ENCODE measurements at regions not wholly inside any gene's neighbourhood (a gene's known extent, or its start where the extent isn't known, plus 50 kb on each side); places are given as distances from the start of the nearest gene placed in this dataset.

DNA sequence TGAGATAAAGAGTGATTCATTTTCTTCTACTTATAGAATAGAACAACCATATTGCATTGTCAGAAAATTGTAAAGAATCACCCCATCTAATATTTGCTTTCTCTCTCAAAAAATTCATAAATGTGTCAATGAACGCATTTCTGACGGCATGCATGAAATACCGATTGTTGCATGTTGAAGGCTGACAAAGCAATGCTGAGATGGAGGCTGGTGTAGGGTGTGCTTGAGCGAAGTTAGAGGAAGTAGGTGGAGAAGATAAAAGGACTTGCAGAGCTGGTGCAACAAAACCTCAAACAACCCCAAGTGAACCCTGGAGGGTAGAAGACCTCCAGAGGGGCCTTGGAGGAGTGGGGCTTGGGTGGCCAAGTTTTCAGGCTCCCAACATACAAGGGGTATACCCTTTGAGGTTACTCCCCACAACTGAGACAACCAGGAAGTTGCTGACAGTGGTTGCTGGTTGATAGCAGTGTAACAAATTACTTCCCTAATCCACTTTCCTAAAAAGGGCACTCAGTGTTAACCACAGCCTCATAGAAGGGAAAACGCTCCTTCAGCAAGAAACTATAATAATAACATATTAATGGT is 452.7 kb downstream of the NLGN4X start:
- intact Hi-C loops (cut with micrococcal nuclease) = no loop called here
- Histone ChIP-seq H3F3A (ENCODE audit: low read length, unreplicated experiment) (no peaks in the 10 kb centered on the region), H3K4me1 (ENCODE audit: insufficient read depth, low read length) (no peaks in the 10 kb centered on the region), H3K4me2 (ENCODE audit: low read length) (no peak overlapping the region), H3K79me2 (ENCODE audit: low read length) (no peaks in the 10 kb centered on the region), H3K36me3 (ENCODE audit: low read depth, low read length) (no peaks in the 10 kb centered on the region), H3K27me3 (ENCODE audit: low read length) (no peaks in the 10 kb centered on the region), H3K9me2 (replicated peaks; ENCODE audit: low read length) (no peaks in the 10 kb centered on the region), H3K9ac (ENCODE audit: low read length) (no peak overlapping the region), H4K20me1 (ENCODE audit: low read length) (no peaks in the 10 kb centered on the region), H3K27ac (ENCODE audit: low read length) (no peak overlapping the region), H2AFZ (ENCODE audit: low read length) (no peak overlapping the region), H3K9me3 (ENCODE audit: low read length) (no peaks in the 10 kb centered on the region), H3K4me3 (ENCODE audit: low read length) (no peak overlapping the region)
- CTCF ChIA-PET = no interaction called here
- TF ChIP-seq, protein P1, sequence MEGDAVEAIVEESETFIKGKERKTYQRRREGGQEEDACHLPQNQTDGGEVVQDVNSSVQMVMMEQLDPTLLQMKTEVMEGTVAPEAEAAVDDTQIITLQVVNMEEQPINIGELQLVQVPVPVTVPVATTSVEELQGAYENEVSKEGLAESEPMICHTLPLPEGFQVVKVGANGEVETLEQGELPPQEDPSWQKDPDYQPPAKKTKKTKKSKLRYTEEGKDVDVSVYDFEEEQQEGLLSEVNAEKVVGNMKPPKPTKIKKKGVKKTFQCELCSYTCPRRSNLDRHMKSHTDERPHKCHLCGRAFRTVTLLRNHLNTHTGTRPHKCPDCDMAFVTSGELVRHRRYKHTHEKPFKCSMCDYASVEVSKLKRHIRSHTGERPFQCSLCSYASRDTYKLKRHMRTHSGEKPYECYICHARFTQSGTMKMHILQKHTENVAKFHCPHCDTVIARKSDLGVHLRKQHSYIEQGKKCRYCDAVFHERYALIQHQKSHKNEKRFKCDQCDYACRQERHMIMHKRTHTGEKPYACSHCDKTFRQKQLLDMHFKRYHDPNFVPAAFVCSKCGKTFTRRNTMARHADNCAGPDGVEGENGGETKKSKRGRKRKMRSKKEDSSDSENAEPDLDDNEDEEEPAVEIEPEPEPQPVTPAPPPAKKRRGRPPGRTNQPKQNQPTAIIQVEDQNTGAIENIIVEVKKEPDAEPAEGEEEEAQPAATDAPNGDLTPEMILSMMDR (conservative IDR thresholded peaks at IDR 0.05; ENCODE audit: low read depth, low read length) = no peak
- TF ChIP-seq EZH2 (IDR thresholded peaks at IDR 0.05; ENCODE audit: low read length, unreplicated experiment) = no peak
- TF ChIP-seq EZH2phosphoT487 (IDR thresholded peaks at IDR 0.05; ENCODE audit: borderline replicate concordance, low read length) = no peak
- DNase-seq (no peak), ATAC-seq (no peak)
- POLR2A ChIA-PET (ENCODE audit: unreplicated experiment) = no interaction called here
- BruUV-seq (replicated peaks) = no TSS peak

DNA sequence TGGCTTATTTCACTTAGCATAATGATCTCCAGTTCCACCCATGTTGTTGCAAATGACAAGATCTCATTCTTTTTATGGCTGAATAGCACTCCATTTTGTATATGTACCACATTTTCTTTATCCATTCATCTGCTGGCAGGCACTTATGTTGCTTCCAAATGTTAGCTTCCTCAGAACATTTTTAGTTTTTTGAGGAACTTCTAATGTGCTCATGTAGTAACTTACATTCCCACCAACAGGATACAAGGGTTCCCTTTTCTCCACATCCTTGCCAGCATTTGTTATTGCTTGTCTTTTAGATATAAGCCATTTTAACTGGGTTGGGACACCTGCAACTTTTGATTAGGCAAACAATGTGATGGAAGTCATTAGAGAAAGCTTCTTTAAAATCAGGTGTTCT is 454.2 kb downstream of the NLGN4X start:
- Histone ChIP-seq H3K36me3 (ENCODE audit: low read depth, low read length) (no peaks in the 10 kb centered on the region), H3K9ac (ENCODE audit: low read length) (no peak overlapping the region), H3K27ac (ENCODE audit: low read length) (no peak overlapping the region), H3K9me2 (replicated peaks; ENCODE audit: low read length) (no peaks in the 10 kb centered on the region), H3K4me2 (ENCODE audit: low read length) (no peak overlapping the region), H3K4me3 (ENCODE audit: low read length) (no peak overlapping the region), H3K9me3 (ENCODE audit: low read length) (no peaks in the 10 kb centered on the region), H3K27me3 (ENCODE audit: low read length) (no peaks in the 10 kb centered on the region), H3K79me2 (ENCODE audit: low read length) (no peaks in the 10 kb centered on the region), H4K20me1 (ENCODE audit: low read length) (no peaks in the 10 kb centered on the region), H2AFZ (ENCODE audit: low read length) (no peak overlapping the region), H3F3A (ENCODE audit: low read length, unreplicated experiment) (no peaks in the 10 kb centered on the region), H3K4me1 (ENCODE audit: insufficient read depth, low read length) (no peaks in the 10 kb centered on the region)
- ChIA-PET CTCF (no interaction called here), POLR2A (ENCODE audit: unreplicated experiment) (no interaction called here)
- TF ChIP-seq EZH2 (IDR thresholded peaks at IDR 0.05; ENCODE audit: low read length, unreplicated experiment) (no peak), EZH2phosphoT487 (IDR thresholded peaks at IDR 0.05; ENCODE audit: borderline replicate concordance, low read length) (no peak)
- TF ChIP-seq, protein P1 (conservative IDR thresholded peaks at IDR 0.05; ENCODE audit: low read depth, low read length) = no peak
- BruUV-seq (replicated peaks) = no TSS peak
- intact Hi-C loops (cut with micrococcal nuclease) = no loop called here
- DNase-seq = no peak
- ATAC-seq = no peak

DNA sequence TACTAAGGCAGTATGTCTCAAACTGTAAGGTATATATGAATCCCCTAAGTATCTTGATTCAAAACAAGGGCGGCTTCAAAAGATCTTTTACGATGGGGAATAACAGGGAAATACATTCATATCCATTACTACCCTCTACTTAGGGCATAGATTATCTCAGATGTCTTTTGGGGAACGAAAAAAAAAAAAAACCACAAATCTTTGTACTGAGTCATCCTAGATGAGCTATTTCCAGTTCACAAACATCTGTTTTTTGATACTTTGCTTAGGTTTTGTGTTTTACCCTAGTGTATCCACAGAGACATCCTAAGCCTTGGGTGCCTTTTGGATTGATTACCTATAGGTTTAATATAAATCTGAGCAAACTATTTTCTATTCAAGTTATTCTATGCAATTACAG is 457.2 kb downstream of the NLGN4X start:
- Histone ChIP-seq H3K4me3 (ENCODE audit: low read length) (no peak overlapping the region), H3K36me3 (ENCODE audit: low read depth, low read length) (no peaks in the 10 kb centered on the region), H3K4me2 (ENCODE audit: low read length) (no peak overlapping the region), H4K20me1 (ENCODE audit: low read length) (no peaks in the 10 kb centered on the region), H3F3A (ENCODE audit: low read length, unreplicated experiment) (no peaks in the 10 kb centered on the region), H2AFZ (ENCODE audit: low read length) (no peak overlapping the region), H3K9ac (ENCODE audit: low read length) (no peak overlapping the region), H3K27ac (ENCODE audit: low read length) (no peak overlapping the region), H3K9me3 (ENCODE audit: low read length) (no peaks in the 10 kb centered on the region), H3K79me2 (ENCODE audit: low read length) (no peaks in the 10 kb centered on the region), H3K4me1 (ENCODE audit: insufficient read depth, low read length) (no peaks in the 10 kb centered on the region), H3K27me3 (ENCODE audit: low read length) (no peaks in the 10 kb centered on the region), H3K9me2 (replicated peaks; ENCODE audit: low read length) (no peaks in the 10 kb centered on the region)
- ChIA-PET CTCF (no interaction called here), POLR2A (ENCODE audit: unreplicated experiment) (no interaction called here)
- intact Hi-C loops (cut with micrococcal nuclease) = no loop called here
- no TSS peak for BruUV-seq (replicated peaks)
- DNase-seq (no peak), ATAC-seq (no peak)
- TF ChIP-seq EZH2phosphoT487 (IDR thresholded peaks at IDR 0.05; ENCODE audit: borderline replicate concordance, low read length) (no peak), EZH2 (IDR thresholded peaks at IDR 0.05; ENCODE audit: low read length, unreplicated experiment) (no peak)
- TF ChIP-seq, protein P1 (conservative IDR thresholded peaks at IDR 0.05; ENCODE audit: low read depth, low read length) = no peak
